ENCODE measurements at regions not wholly inside any gene's neighbourhood (a gene's known extent, or its start where the extent isn't known, plus 50 kb on each side); places are given as distances from the start of the nearest gene placed in this dataset.

- no peak for DNase-seq (ENCODE audit: insufficient read length, low spot score, missing footprints)
- Histone ChIP-seq H3K79me2 (ENCODE audit: insufficient read depth, low read length) (no peaks in the 10 kb centered on the region), H2AFZ (ENCODE audit: low read length) (peak overlapping the region; percentile 7), H3K4me2 (ENCODE audit: insufficient read depth, low read length) (no peak overlapping the region), H3K27me3 (ENCODE audit: insufficient read depth, low read length) (no peaks in the 10 kb centered on the region), H3K9me3 (ENCODE audit: low read depth, low read length) (no peaks in the 10 kb centered on the region), H3K4me3 (ENCODE audit: insufficient read depth, low read length) (no peak overlapping the region), H3K36me3 (ENCODE audit: insufficient read depth, low read length) (no peaks in the 10 kb centered on the region), H3K4me1 (ENCODE audit: insufficient read depth, low read length) (peaks cover 15% of the 10 kb centered on the region), H4K20me1 (ENCODE audit: insufficient read depth, low read length) (no peaks in the 10 kb centered on the region), H3K27ac (ENCODE audit: low read depth, low read length) (no peak overlapping the region)
- TF ChIP-seq CTCF (IDR thresholded peaks at IDR 0.05; ENCODE audit: extremely low read depth, low read depth, low read length) = no peak
Measured at GRCh38 chr4:13977746-13978145, 350.2 kb upstream of the BOD1L1 start.

GRCh38 chr4:13980317-13981310, 353.1 kb upstream of the BOD1L1 start:
- Histone ChIP-seq H3K9me3 (ENCODE audit: low read depth, low read length) (no peaks in the 10 kb centered on the region), H4K20me1 (ENCODE audit: insufficient read depth, low read length) (no peaks in the 10 kb centered on the region), H3K4me2 (ENCODE audit: insufficient read depth, low read length) (peak overlapping the region; percentile 37)

GRCh38 chr4:13981499-13981898, 354.0 kb upstream of the BOD1L1 start:
- TF ChIP-seq CTCF (IDR thresholded peaks at IDR 0.05; ENCODE audit: extremely low read depth, low read depth, low read length) = no peak
- no peaks in the 10 kb centered on the region for H3K36me3 ChIP-seq (ENCODE audit: insufficient read depth, low read length)
- H2AFZ ChIP-seq (ENCODE audit: low read length) = no peak overlapping the region
- DNase-seq (ENCODE audit: insufficient read length, low spot score, missing footprints) = no peak
- H3K4me2 ChIP-seq (ENCODE audit: insufficient read depth, low read length) = no peak overlapping the region
- no peaks in the 10 kb centered on the region for H3K27me3 ChIP-seq (ENCODE audit: insufficient read depth, low read length)
- H4K20me1 ChIP-seq (ENCODE audit: insufficient read depth, low read length) = no peaks in the 10 kb centered on the region
- H3K4me3 ChIP-seq (ENCODE audit: insufficient read depth, low read length) = no peak overlapping the region
- no peaks in the 10 kb centered on the region for H3K79me2 ChIP-seq (ENCODE audit: insufficient read depth, low read length)
- H3K9me3 ChIP-seq (ENCODE audit: low read depth, low read length) = no peaks in the 10 kb centered on the region
- no peak overlapping the region for H3K27ac ChIP-seq (ENCODE audit: low read depth, low read length)
- H3K4me1 ChIP-seq (ENCODE audit: insufficient read depth, low read length) = peaks cover 39% of the 10 kb centered on the region

More at GRCh38 chr4:13980317-13981310, 353.1 kb upstream of the BOD1L1 start:
- H3K79me2 ChIP-seq (ENCODE audit: insufficient read depth, low read length) = no peaks in the 10 kb centered on the region
- H3K27ac ChIP-seq (ENCODE audit: low read depth, low read length) = peak overlapping the region; percentile 74
- H3K36me3 ChIP-seq (ENCODE audit: insufficient read depth, low read length) = no peaks in the 10 kb centered on the region
- peak overlapping the region; percentile 33 for H2AFZ ChIP-seq (ENCODE audit: low read length)
- no peak overlapping the region for H3K4me3 ChIP-seq (ENCODE audit: insufficient read depth, low read length)
- no peak for TF ChIP-seq CTCF (IDR thresholded peaks at IDR 0.05; ENCODE audit: extremely low read depth, low read depth, low read length)
- peaks cover 31% of the 10 kb centered on the region for H3K4me1 ChIP-seq (ENCODE audit: insufficient read depth, low read length)
- peak; percentile 77 for DNase-seq (ENCODE audit: insufficient read length, low spot score, missing footprints)
- no peaks in the 10 kb centered on the region for H3K27me3 ChIP-seq (ENCODE audit: insufficient read depth, low read length)

- DNase-seq (ENCODE audit: insufficient read length, low spot score, missing footprints) = no peak
- Histone ChIP-seq H3K36me3 (ENCODE audit: insufficient read depth, low read length) (no peaks in the 10 kb centered on the region), H3K4me1 (ENCODE audit: insufficient read depth, low read length) (peaks cover 45% of the 10 kb centered on the region), H4K20me1 (ENCODE audit: insufficient read depth, low read length) (no peaks in the 10 kb centered on the region), H3K27me3 (ENCODE audit: insufficient read depth, low read length) (no peaks in the 10 kb centered on the region), H2AFZ (ENCODE audit: low read length) (no peak overlapping the region), H3K79me2 (ENCODE audit: insufficient read depth, low read length) (no peaks in the 10 kb centered on the region), H3K4me3 (ENCODE audit: insufficient read depth, low read length) (no peak overlapping the region), H3K4me2 (ENCODE audit: insufficient read depth, low read length) (no peak overlapping the region), H3K9me3 (ENCODE audit: low read depth, low read length) (no peaks in the 10 kb centered on the region), H3K27ac (ENCODE audit: low read depth, low read length) (no peak overlapping the region)
- TF ChIP-seq CTCF (IDR thresholded peaks at IDR 0.05; ENCODE audit: extremely low read depth, low read depth, low read length) = no peak
Measured at GRCh38 chr4:13982010-13982409, 354.5 kb upstream of the BOD1L1 start.
